HepG2 (cell line): ENCODE measurements at regions not wholly inside any gene's neighbourhood (a gene's known extent, or its start where the extent isn't known, plus 50 kb on each side); places are given as distances from the start of the nearest gene placed in this dataset.
"Not testable (repeated sequence)": the region's sequence is repeated elsewhere in the genome, so short reads cannot be mapped to it uniquely, and the experiment has no call there.

Source experiments
- ARNT ChIP-seq: fragments of 450-650 bp; IDR thresholded peaks from 2 replicates; pipeline ENCODE4 v1.6.1; 2017
- CREM ChIP-seq, 2 experiments: sonication (generic) in 1 of 2; formaldehyde crosslinking in 1 of 2; IDR thresholded peaks; 2 replicates each; pipeline versions ENCODE4 v1.4.0 to v1.6.1; 2016 to 2020; ENCODE audit warnings: antibody characterized with exemption in 1 of 2, mild to moderate bottlenecking in 1 of 2, missing genetic modification reagents in 1 of 2
- ESRRA ChIP-seq: sonication (generic); formaldehyde crosslinking; IDR thresholded peaks from 2 replicates; pipeline ENCODE4 v1.5.1; 2020; ENCODE audit warnings: mild to moderate bottlenecking, low read depth, missing genetic modification reagents
- HCFC1 ChIP-seq: fragments of 150-350 bp; IDR thresholded peaks from 2 replicates; pipeline ENCODE4 v1.6.1; 2014; ENCODE audit warnings: low read depth, low read length
- KDM5B ChIP-seq: sonication (generic); formaldehyde crosslinking; IDR thresholded peaks from 2 replicates; pipeline ENCODE4 v1.4.0; 2020; ENCODE audit warnings: missing genetic modification reagents, mild to moderate bottlenecking, borderline replicate concordance
- KLF16 ChIP-seq, 2 experiments: sonication (generic) in 1 of 2; formaldehyde crosslinking in 1 of 2; IDR thresholded peaks; 2 replicates each; pipeline versions ENCODE4 v1.6.1 to v1.8.0; 2016 to 2023; ENCODE audit warnings: missing genetic modification reagents in 2 of 2, missing compliant biosample characterization in 1 of 2
- PATZ1 ChIP-seq: sonication (generic); formaldehyde crosslinking; IDR thresholded peaks from 2 replicates; pipeline ENCODE4 v1.4.0; 2020; ENCODE audit warnings: missing genetic modification reagents
- PHB2 ChIP-seq: fragments of 450-650 bp; IDR thresholded peaks from 2 replicates; pipeline ENCODE4 v1.6.1; 2018; ENCODE audit not compliant: partially characterized antibody
- SP2 ChIP-seq: sonication (generic); formaldehyde crosslinking; IDR thresholded peaks from 2 replicates; pipeline ENCODE4 v1.5.1; 2020; ENCODE audit warnings: mild to moderate bottlenecking, missing genetic modification reagents
- ZNF121 ChIP-seq: sonication (generic); formaldehyde crosslinking; IDR thresholded peaks from 2 replicates; pipeline ENCODE4 v1.5.0; 2020; ENCODE audit warnings: mild to moderate bottlenecking, missing genetic modification reagents
- ZNF382 ChIP-seq: sonication (generic); formaldehyde crosslinking; IDR thresholded peaks from 2 replicates; pipeline ENCODE4 v1.5.0; 2020; ENCODE audit warnings: missing genetic modification reagents, mild to moderate bottlenecking, borderline replicate concordance
- ZNF790 ChIP-seq: sonication (generic); formaldehyde crosslinking; IDR thresholded peaks from 2 replicates; pipeline ENCODE4 v1.8.0; 2022; ENCODE audit warnings: missing genetic modification reagents, mild to moderate bottlenecking, borderline replicate concordance

GRCh38 chr16:33643698-33644381 is 184.4 kb downstream of the TP53TG3F start:
- TF ChIP-seq KLF16 (CRISPR knock-in tag; IDR thresholded peaks at IDR 0.05); SP2 (CRISPR knock-in tag); ZNF790 (CRISPR knock-in tag); CREM (IDR thresholded peaks at IDR 0.05); CREM (CRISPR knock-in tag; IDR thresholded peaks at IDR 0.05); ESRRA (CRISPR knock-in tag); ZNF121 (CRISPR knock-in tag); HCFC1; ARNT; PATZ1; ZNF382 (CRISPR knock-in tag); KDM5B; PHB2: not testable (repeated sequence)
